DOHH2 (cell line): ENCODE measurements at regions not wholly inside any gene's neighbourhood (a gene's known extent, or its start where the extent isn't known, plus 50 kb on each side); places are given as distances from the start of the nearest gene placed in this dataset.

Source experiments
- EZH2phosphoT487 ChIP-seq: fragments of 200-600 bp; sonication (generic); IDR thresholded peaks from 2 replicates; pipeline ENCODE4 v1.6.1; 2017; ENCODE audit warnings: borderline replicate concordance, mild to moderate bottlenecking, antibody characterized with exemption, low read length, moderate library complexity, mixed read lengths
- TF ChIP-seq, protein P1 (sequence below): fragments of 200-600 bp; sonication (generic); IDR thresholded peaks from one replicate; pipeline ENCODE4 v1.5.1; 2014; ENCODE audit warnings: antibody characterized with exemption, mild to moderate bottlenecking, low read depth, low read length; ENCODE audit not compliant: poor library complexity, severe bottlenecking

GRCh38 chr9:7899753-7900152 is 100.2 kb upstream of the DMAC1 start:
- TF ChIP-seq, protein P1, sequence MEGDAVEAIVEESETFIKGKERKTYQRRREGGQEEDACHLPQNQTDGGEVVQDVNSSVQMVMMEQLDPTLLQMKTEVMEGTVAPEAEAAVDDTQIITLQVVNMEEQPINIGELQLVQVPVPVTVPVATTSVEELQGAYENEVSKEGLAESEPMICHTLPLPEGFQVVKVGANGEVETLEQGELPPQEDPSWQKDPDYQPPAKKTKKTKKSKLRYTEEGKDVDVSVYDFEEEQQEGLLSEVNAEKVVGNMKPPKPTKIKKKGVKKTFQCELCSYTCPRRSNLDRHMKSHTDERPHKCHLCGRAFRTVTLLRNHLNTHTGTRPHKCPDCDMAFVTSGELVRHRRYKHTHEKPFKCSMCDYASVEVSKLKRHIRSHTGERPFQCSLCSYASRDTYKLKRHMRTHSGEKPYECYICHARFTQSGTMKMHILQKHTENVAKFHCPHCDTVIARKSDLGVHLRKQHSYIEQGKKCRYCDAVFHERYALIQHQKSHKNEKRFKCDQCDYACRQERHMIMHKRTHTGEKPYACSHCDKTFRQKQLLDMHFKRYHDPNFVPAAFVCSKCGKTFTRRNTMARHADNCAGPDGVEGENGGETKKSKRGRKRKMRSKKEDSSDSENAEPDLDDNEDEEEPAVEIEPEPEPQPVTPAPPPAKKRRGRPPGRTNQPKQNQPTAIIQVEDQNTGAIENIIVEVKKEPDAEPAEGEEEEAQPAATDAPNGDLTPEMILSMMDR = no peak
- no peak for TF ChIP-seq EZH2phosphoT487
